Liver (tissue), 8 donors: ENCODE measurements at regions not wholly inside any gene's neighbourhood (a gene's known extent, or its start where the extent isn't known, plus 50 kb on each side); places are given as distances from the start of the nearest gene placed in this dataset.

Source experiments
- DNase-seq: peaks from one replicate; pipeline ENCODE4 v3.0.0-alpha.2; 2017; ENCODE audit warnings: low spot score
- H3K27ac ChIP-seq, 2 donors: one replicate each; pipeline ENCODE4 v1.7.0; 2013; ENCODE audit warnings: inconsistent platforms in 2 of 2, low read length in 2 of 2, control low read depth in 1 of 2, low read depth in 1 of 2, mild to moderate bottlenecking in 1 of 2
- H3K27me3 ChIP-seq, 4 donors: one replicate each; pipeline versions ENCODE4 v1.6.1 to v1.7.0; 2013; ENCODE audit warnings: low read length in 3 of 4, inconsistent platforms in 1 of 4, mild to moderate bottlenecking in 1 of 4, moderate library complexity in 1 of 4; ENCODE audit not compliant: control insufficient read depth in 4 of 4, insufficient read depth in 4 of 4
- H3K36me3 ChIP-seq, 4 donors: one replicate each; pipeline versions ENCODE4 v1.6.1 to v1.7.0; 2013; ENCODE audit warnings: low read length in 3 of 4, mild to moderate bottlenecking in 3 of 4, low read depth in 1 of 4, moderate library complexity in 1 of 4; ENCODE audit not compliant: control insufficient read depth in 4 of 4, insufficient read depth in 3 of 4
- H3K4me1 ChIP-seq, 4 donors: one replicate each; pipeline versions ENCODE4 v1.6.1 to v1.7.0; 2013; ENCODE audit warnings: low read length in 3 of 4, mild to moderate bottlenecking in 3 of 4, moderate library complexity in 1 of 4; ENCODE audit not compliant: control insufficient read depth in 4 of 4, insufficient read depth in 4 of 4
- H3K4me3 ChIP-seq, 3 donors: one replicate each; pipeline versions ENCODE4 v1.6.1 to v1.7.0; 2013; ENCODE audit warnings: low read length in 3 of 3, control low read depth in 1 of 3, low read depth in 1 of 3, mild to moderate bottlenecking in 1 of 3
- H3K9ac ChIP-seq, 2 donors: one replicate each; pipeline ENCODE4 v1.7.0; 2013; ENCODE audit warnings: low read length in 2 of 2, mild to moderate bottlenecking in 2 of 2, moderate library complexity in 2 of 2, control low read depth in 1 of 2, low read depth in 1 of 2
- H3K9me3 ChIP-seq, 4 donors: one replicate each; pipeline versions ENCODE4 v1.6.1 to v1.7.0; 2013; ENCODE audit warnings: low read length in 3 of 4; ENCODE audit not compliant: control insufficient read depth in 4 of 4
- EGR1 ChIP-seq, 2 donors: IDR thresholded peaks; 2 replicates each; pipeline ENCODE4 v1.6.1; 2016 to 2018; ENCODE audit warnings: antibody characterized with exemption in 2 of 2, low read depth in 2 of 2
- FOXA1 ChIP-seq: IDR thresholded peaks from 2 replicates; pipeline ENCODE4 v1.6.1; 2016; ENCODE audit warnings: antibody characterized with exemption
- FOXA2 ChIP-seq: IDR thresholded peaks from 2 replicates; pipeline ENCODE4 v1.6.1; 2016; ENCODE audit warnings: antibody characterized with exemption
- GABPA ChIP-seq, 2 donors: IDR thresholded peaks in 1 of 2; conservative IDR thresholded peaks in 1 of 2; 2 replicates each; pipeline ENCODE4 v1.6.1; 2016; ENCODE audit warnings: antibody characterized with exemption in 2 of 2, mild to moderate bottlenecking in 1 of 2, moderate library complexity in 1 of 2
- HNF4G ChIP-seq: IDR thresholded peaks from 2 replicates; pipeline ENCODE4 v1.6.1; 2016; ENCODE audit warnings: antibody characterized with exemption
- JUND ChIP-seq, 2 donors: IDR thresholded peaks; 2 replicates each; pipeline ENCODE4 v1.6.1; 2016; ENCODE audit warnings: antibody characterized with exemption in 2 of 2
- RAD21 ChIP-seq, 2 donors: IDR thresholded peaks; 2 replicates each; pipeline ENCODE4 v1.6.1; 2016; ENCODE audit warnings: antibody characterized with exemption in 2 of 2, mild to moderate bottlenecking in 2 of 2
- RXRA ChIP-seq, 2 donors: IDR thresholded peaks; 2 replicates each; pipeline ENCODE4 v1.6.1; 2017 to 2018; ENCODE audit warnings: antibody characterized with exemption in 2 of 2, mild to moderate bottlenecking in 1 of 2
- TAF1 ChIP-seq: conservative IDR thresholded peaks from 2 replicates; pipeline ENCODE4 v1.6.1; 2016; ENCODE audit warnings: antibody characterized with exemption, mild to moderate bottlenecking
- YY1 ChIP-seq: IDR thresholded peaks from 2 replicates; pipeline ENCODE4 v1.6.1; 2016; ENCODE audit warnings: antibody characterized with exemption, mild to moderate bottlenecking
- WGBS: extraction: QIAGEN DNeasy Blood & Tissue Kit; methylation state at CpG from one replicate; pipeline ENCODE4 v1.1.7; 2013; 5-methylcytosine and 5-hydroxymethylcytosine counted together
- TF ChIP-seq, protein P1 (sequence below): fragments of 150-350 bp; IDR thresholded peaks from 2 replicates; pipeline ENCODE4 v1.5.1; 2017; ENCODE audit warnings: improper control_type of control experiment, low read depth, low read length; ENCODE audit not compliant: missing input control
- TF ChIP-seq, protein P2 (sequence below): IDR thresholded peaks from 2 replicates; pipeline ENCODE4 v1.6.1; 2016; ENCODE audit warnings: antibody characterized with exemption
- TF ChIP-seq, protein P3 (sequence below): IDR thresholded peaks from 2 replicates; pipeline ENCODE4 v1.6.1; 2016; ENCODE audit warnings: antibody characterized with exemption
- TF ChIP-seq, protein P4 (sequence below): IDR thresholded peaks from 2 replicates; pipeline ENCODE4 v1.6.1; 2016; ENCODE audit warnings: antibody characterized with exemption, mild to moderate bottlenecking
- TF ChIP-seq, protein P5 (sequence below): IDR thresholded peaks from 2 replicates; pipeline ENCODE4 v1.6.1; 2016; ENCODE audit warnings: antibody characterized with exemption
- donor health status: healthy.
- donor health status: healthy.
- donor health status: healthy.
- donor health status: healthy.
- donor health status: healthy.

DNA sequence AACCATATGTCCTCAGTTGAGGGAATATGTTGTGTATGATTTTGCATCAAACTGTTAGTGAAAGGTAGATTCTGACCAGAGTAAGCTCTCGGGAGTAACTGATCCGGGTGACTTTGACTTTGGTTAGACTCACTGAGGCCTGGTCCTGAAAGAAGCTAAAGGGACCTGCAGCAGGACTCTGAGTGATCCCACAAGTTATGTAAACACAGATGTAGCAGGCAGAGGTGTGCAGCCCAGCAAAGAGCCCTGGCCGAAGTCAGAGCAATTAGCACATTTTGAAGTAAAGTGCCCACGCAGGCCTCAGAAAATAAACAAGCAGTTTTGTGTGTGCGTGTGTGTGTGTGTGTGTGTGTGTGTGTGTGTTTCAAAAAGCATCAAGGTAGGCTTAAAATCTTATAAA, 245.6 kb upstream of the FERD3L start:
- TF ChIP-seq, protein P1, sequence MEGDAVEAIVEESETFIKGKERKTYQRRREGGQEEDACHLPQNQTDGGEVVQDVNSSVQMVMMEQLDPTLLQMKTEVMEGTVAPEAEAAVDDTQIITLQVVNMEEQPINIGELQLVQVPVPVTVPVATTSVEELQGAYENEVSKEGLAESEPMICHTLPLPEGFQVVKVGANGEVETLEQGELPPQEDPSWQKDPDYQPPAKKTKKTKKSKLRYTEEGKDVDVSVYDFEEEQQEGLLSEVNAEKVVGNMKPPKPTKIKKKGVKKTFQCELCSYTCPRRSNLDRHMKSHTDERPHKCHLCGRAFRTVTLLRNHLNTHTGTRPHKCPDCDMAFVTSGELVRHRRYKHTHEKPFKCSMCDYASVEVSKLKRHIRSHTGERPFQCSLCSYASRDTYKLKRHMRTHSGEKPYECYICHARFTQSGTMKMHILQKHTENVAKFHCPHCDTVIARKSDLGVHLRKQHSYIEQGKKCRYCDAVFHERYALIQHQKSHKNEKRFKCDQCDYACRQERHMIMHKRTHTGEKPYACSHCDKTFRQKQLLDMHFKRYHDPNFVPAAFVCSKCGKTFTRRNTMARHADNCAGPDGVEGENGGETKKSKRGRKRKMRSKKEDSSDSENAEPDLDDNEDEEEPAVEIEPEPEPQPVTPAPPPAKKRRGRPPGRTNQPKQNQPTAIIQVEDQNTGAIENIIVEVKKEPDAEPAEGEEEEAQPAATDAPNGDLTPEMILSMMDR, result no peak
- TF ChIP-seq HNF4G, result no peak
- no peaks in the 10 kb centered on the region for H3K27me3 ChIP-seq
- WGBS, result 34% methylated on average over 5 of the region's 5 CpGs

DNA sequence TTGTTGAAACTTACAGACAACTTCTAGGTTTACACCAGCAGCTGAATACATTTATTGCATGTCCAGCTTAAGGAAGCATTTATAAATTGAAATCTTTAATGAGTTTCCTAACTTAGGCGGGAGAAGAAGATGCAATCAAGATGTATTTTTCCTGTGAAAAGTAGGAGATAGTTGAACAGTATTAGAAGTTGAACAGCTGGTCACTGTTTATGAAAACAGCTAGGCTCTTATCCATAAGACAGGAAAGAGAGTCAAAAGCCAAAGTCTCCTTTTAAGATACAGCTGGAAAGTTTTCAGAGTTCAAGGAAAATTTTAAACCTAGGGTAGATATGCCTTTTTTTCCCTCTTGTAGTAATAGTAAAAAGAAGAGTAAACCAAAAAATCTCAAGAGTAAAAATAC, 236.1 kb upstream of the FERD3L start:
- TF ChIP-seq, protein P2, sequence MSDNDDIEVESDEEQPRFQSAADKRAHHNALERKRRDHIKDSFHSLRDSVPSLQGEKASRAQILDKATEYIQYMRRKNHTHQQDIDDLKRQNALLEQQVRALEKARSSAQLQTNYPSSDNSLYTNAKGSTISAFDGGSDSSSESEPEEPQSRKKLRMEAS, result no peak
- TF ChIP-seq, protein P3, sequence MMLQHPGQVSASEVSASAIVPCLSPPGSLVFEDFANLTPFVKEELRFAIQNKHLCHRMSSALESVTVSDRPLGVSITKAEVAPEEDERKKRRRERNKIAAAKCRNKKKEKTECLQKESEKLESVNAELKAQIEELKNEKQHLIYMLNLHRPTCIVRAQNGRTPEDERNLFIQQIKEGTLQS, result no peak
- TF ChIP-seq EGR1 (IDR thresholded peaks at IDR 0.05; ENCODE audit: low read depth in 2 of 2) (no peak), RAD21 (IDR thresholded peaks at IDR 0.05) (no peak), GABPA (IDR thresholded peaks at IDR 0.05 in 1 of 2, conservative IDR thresholded peaks at IDR 0.05 in 1 of 2) (no peak), JUND (IDR thresholded peaks at IDR 0.05) (no peak), FOXA1 (no peak), RXRA (IDR thresholded peaks at IDR 0.05) (no peak), FOXA2 (no peak), YY1 (no peak), TAF1 (no peak)
- TF ChIP-seq, protein P4, sequence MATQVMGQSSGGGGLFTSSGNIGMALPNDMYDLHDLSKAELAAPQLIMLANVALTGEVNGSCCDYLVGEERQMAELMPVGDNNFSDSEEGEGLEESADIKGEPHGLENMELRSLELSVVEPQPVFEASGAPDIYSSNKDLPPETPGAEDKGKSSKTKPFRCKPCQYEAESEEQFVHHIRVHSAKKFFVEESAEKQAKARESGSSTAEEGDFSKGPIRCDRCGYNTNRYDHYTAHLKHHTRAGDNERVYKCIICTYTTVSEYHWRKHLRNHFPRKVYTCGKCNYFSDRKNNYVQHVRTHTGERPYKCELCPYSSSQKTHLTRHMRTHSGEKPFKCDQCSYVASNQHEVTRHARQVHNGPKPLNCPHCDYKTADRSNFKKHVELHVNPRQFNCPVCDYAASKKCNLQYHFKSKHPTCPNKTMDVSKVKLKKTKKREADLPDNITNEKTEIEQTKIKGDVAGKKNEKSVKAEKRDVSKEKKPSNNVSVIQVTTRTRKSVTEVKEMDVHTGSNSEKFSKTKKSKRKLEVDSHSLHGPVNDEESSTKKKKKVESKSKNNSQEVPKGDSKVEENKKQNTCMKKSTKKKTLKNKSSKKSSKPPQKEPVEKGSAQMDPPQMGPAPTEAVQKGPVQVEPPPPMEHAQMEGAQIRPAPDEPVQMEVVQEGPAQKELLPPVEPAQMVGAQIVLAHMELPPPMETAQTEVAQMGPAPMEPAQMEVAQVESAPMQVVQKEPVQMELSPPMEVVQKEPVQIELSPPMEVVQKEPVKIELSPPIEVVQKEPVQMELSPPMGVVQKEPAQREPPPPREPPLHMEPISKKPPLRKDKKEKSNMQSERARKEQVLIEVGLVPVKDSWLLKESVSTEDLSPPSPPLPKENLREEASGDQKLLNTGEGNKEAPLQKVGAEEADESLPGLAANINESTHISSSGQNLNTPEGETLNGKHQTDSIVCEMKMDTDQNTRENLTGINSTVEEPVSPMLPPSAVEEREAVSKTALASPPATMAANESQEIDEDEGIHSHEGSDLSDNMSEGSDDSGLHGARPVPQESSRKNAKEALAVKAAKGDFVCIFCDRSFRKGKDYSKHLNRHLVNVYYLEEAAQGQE, result no peak
- TF ChIP-seq, protein P5, sequence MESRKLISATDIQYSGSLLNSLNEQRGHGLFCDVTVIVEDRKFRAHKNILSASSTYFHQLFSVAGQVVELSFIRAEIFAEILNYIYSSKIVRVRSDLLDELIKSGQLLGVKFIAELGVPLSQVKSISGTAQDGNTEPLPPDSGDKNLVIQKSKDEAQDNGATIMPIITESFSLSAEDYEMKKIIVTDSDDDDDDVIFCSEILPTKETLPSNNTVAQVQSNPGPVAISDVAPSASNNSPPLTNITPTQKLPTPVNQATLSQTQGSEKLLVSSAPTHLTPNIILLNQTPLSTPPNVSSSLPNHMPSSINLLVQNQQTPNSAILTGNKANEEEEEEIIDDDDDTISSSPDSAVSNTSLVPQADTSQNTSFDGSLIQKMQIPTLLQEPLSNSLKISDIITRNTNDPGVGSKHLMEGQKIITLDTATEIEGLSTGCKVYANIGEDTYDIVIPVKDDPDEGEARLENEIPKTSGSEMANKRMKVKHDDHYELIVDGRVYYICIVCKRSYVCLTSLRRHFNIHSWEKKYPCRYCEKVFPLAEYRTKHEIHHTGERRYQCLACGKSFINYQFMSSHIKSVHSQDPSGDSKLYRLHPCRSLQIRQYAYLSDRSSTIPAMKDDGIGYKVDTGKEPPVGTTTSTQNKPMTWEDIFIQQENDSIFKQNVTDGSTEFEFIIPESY, result no peak
- TF ChIP-seq, protein P1, result no peak
- no peak overlapping the region for H3K9ac ChIP-seq
- no peaks in the 10 kb centered on the region for H3K36me3 ChIP-seq
- WGBS, result 60% methylated on average over 1 of the region's 1 CpG
- no peaks in the 10 kb centered on the region for H3K4me1 ChIP-seq
- no peak for DNase-seq
- no peaks in the 10 kb centered on the region for H3K27me3 ChIP-seq
- H3K9me3 ChIP-seq, result no peaks in the 10 kb centered on the region
- H3K27ac ChIP-seq, result no peak overlapping the region
- no peak overlapping the region for H3K4me3 ChIP-seq

More for the DNA sequence above, 245.6 kb upstream of the FERD3L start:
- Histone ChIP-seq H3K9ac (no peak overlapping the region), H3K9me3 (no peaks in the 10 kb centered on the region), H3K4me1 (no peaks in the 10 kb centered on the region), H3K36me3 (no peaks in the 10 kb centered on the region), H3K27ac (no peak overlapping the region), H3K4me3 (no peak overlapping the region)
- no peak for DNase-seq
